Lower lobe of right lung (tissue), 2 donors: ENCODE measurements at regions not wholly inside any gene's neighbourhood (a gene's known extent, or its start where the extent isn't known, plus 50 kb on each side); places are given as distances from the start of the nearest gene placed in this dataset.

Experiments used
- ATAC-seq, 2 donors: fragments of 200-7000 bp; cut with Tn5 transposase; one replicate each; pipeline ENCODE4 v1.9.1; 2020 to 2022; ENCODE audit warnings: mild to moderate bottlenecking in 2 of 2, moderate library complexity in 2 of 2
- DNase-seq: peaks from one replicate; pipeline ENCODE4 v3.0.0-alpha.2; 2020
- H3K27ac ChIP-seq: fragments of 200-600 bp; one replicate; pipeline ENCODE4 v1.8.0; 2022
- H3K27me3 ChIP-seq: fragments of 200-600 bp; one replicate; pipeline ENCODE4 v1.8.0; 2022; ENCODE audit warnings: low read depth
- H3K36me3 ChIP-seq: fragments of 200-600 bp; one replicate; pipeline ENCODE4 v1.8.0; 2022; ENCODE audit warnings: mild to moderate bottlenecking
- H3K4me1 ChIP-seq: fragments of 200-600 bp; one replicate; pipeline ENCODE4 v1.8.0; 2022
- H3K4me3 ChIP-seq: fragments of 200-600 bp; one replicate; pipeline ENCODE4 v1.8.0; 2022; ENCODE audit warnings: mild to moderate bottlenecking
- H3K9me3 ChIP-seq: fragments of 200-600 bp; one replicate; pipeline ENCODE4 v1.8.0; 2022
- CTCF ChIP-seq: fragments of 200-600 bp; IDR thresholded peaks from one replicate; pipeline ENCODE4 v1.8.0; 2022; ENCODE audit warnings: antibody characterized with exemption, mild to moderate bottlenecking
- intact Hi-C: fragments of 100-400 bp; cut with DNase I; formaldehyde crosslinking; loops from one replicate; pipeline ENCODE4 v1.11.0; 2022
- donor health status: DM: no; HTN: yes; CAD: no; lungs with severe emphysema.

GRCh38 chrX:13891377-13892140, 74.7 kb upstream of the GPM6B start:
- TF ChIP-seq CTCF = no peak
- ATAC-seq = no peak
- no peaks in the 10 kb centered on the region for H3K27me3 ChIP-seq
- H3K9me3 ChIP-seq = no peaks in the 10 kb centered on the region
- no peaks in the 10 kb centered on the region for H3K4me1 ChIP-seq
- no peaks in the 10 kb centered on the region for H3K36me3 ChIP-seq
- DNase-seq = no peak
- intact Hi-C loops = no loop called here
- no peak overlapping the region for H3K27ac ChIP-seq
- H3K4me3 ChIP-seq = no peak overlapping the region

- no peaks in the 10 kb centered on the region for H3K4me1 ChIP-seq
- TF ChIP-seq CTCF = no peak
- no peaks in the 10 kb centered on the region for H3K36me3 ChIP-seq
- H3K4me3 ChIP-seq = no peak overlapping the region
- H3K9me3 ChIP-seq = no peaks in the 10 kb centered on the region
- intact Hi-C loops = no loop called here
- no peak overlapping the region for H3K27ac ChIP-seq
- ATAC-seq (no peak), DNase-seq (no peak)
- H3K27me3 ChIP-seq = no peaks in the 10 kb centered on the region
These were observed 73.9 kb upstream of the GPM6B start for GRCh38 chrX:13890806-13891205.

- TF ChIP-seq CTCF = no peak
- Histone ChIP-seq H3K27me3 (no peaks in the 10 kb centered on the region), H3K36me3 (no peaks in the 10 kb centered on the region), H3K27ac (no peak overlapping the region), H3K4me3 (no peak overlapping the region), H3K4me1 (no peaks in the 10 kb centered on the region), H3K9me3 (no peaks in the 10 kb centered on the region)
- DNase-seq = no peak
- no peak for ATAC-seq
- intact Hi-C loops = no loop called here
These were observed 71.4 kb upstream of the GPM6B start for GRCh38 chrX:13888284-13888683.

GRCh38 chrX:13885591-13885990, 68.7 kb upstream of the GPM6B start:
- Histone ChIP-seq H3K36me3 (no peaks in the 10 kb centered on the region), H3K4me3 (no peak overlapping the region), H3K27ac (no peak overlapping the region), H3K9me3 (no peaks in the 10 kb centered on the region), H3K4me1 (no peaks in the 10 kb centered on the region), H3K27me3 (no peaks in the 10 kb centered on the region)
- intact Hi-C loops = no loop called here
- no peak for TF ChIP-seq CTCF
- DNase-seq (no peak), ATAC-seq (no peak)

GRCh38 chrX:13876652-13877051, 59.8 kb upstream of the GPM6B start:
- no peak for TF ChIP-seq CTCF
- H3K4me1 ChIP-seq = no peaks in the 10 kb centered on the region
- ATAC-seq (no peak), DNase-seq (no peak)
- intact Hi-C loops = no loop called here
- H3K4me3 ChIP-seq = no peak overlapping the region
- H3K27me3 ChIP-seq = no peaks in the 10 kb centered on the region
- no peaks in the 10 kb centered on the region for H3K36me3 ChIP-seq
- H3K27ac ChIP-seq = no peak overlapping the region
- H3K9me3 ChIP-seq = no peaks in the 10 kb centered on the region
